OCI-LY1 (cell line): ENCODE measurements at regions not wholly inside any gene's neighbourhood (a gene's known extent, or its start where the extent isn't known, plus 50 kb on each side); places are given as distances from the start of the nearest gene placed in this dataset.

Experiments
- H2AFZ ChIP-seq: fragments of 200-600 bp; sonication (generic), shearing (Covaris generic); 2 replicates; pipeline ENCODE4 v1.6.0; 2014; ENCODE audit warnings: antibody characterized with exemption, mild to moderate bottlenecking, low read length
- H3F3A ChIP-seq: fragments of 200-600 bp; sonication (generic), shearing (Covaris generic); 2 replicates; pipeline ENCODE4 v1.6.0; 2014; ENCODE audit warnings: mild to moderate bottlenecking, antibody characterized with exemption, low read length, moderate library complexity; ENCODE audit not compliant: insufficient read depth
- H3K27ac ChIP-seq: fragments of 200-600 bp; sonication (generic); 2 replicates; pipeline ENCODE4 v1.5.1; 2014; ENCODE audit warnings: low read length, mixed run types, mild to moderate bottlenecking, low read depth; ENCODE audit not compliant: poor library complexity, severe bottlenecking
- H3K27me3 ChIP-seq: fragments of 200-600 bp; sonication (generic); 2 replicates; pipeline ENCODE4 v1.6.0; 2014; ENCODE audit warnings: antibody characterized with exemption, mild to moderate bottlenecking, low read length, moderate library complexity; ENCODE audit not compliant: insufficient read depth
- H3K36me3 ChIP-seq: fragments of 200-600 bp; sonication (generic); 2 replicates; pipeline ENCODE4 v1.6.1; 2014; ENCODE audit warnings: mild to moderate bottlenecking, antibody characterized with exemption, low read length, moderate library complexity, mixed read lengths; ENCODE audit not compliant: insufficient read depth
- H3K4me1 ChIP-seq: fragments of 200-600 bp; sonication (generic); 2 replicates; pipeline ENCODE4 v1.5.1; 2014; ENCODE audit warnings: mild to moderate bottlenecking, low read length, moderate library complexity; ENCODE audit not compliant: insufficient read depth, severe bottlenecking
- H3K4me2 ChIP-seq: fragments of 200-600 bp; sonication (generic), shearing (Covaris generic); 2 replicates; pipeline ENCODE4 v1.6.1; 2014; ENCODE audit warnings: low read length
- H3K4me3 ChIP-seq: fragments of 200-600 bp; sonication (generic); 2 replicates; pipeline ENCODE4 v1.5.1; 2014; ENCODE audit warnings: low read length, low read depth, mild to moderate bottlenecking, mixed read lengths; ENCODE audit not compliant: poor library complexity, severe bottlenecking
- H3K79me2 ChIP-seq: fragments of 200-600 bp; shearing (Covaris generic); 2 replicates; pipeline ENCODE4 v1.6.1; 2016; ENCODE audit warnings: mixed run types, low read length, mixed read lengths; ENCODE audit not compliant: insufficient read depth
- H3K9ac ChIP-seq: fragments of 200-600 bp; sonication (generic), shearing (Covaris generic); 2 replicates; pipeline ENCODE4 v1.6.1; 2014; ENCODE audit warnings: mild to moderate bottlenecking, low read length, mixed read lengths
- H3K9me2 ChIP-seq: fragments of 200-600 bp; sonication (generic), shearing (Covaris generic); 2 replicates; pipeline ENCODE4 v1.6.1; 2014; ENCODE audit warnings: low read depth, mild to moderate bottlenecking, low read length, mixed read lengths
- H3K9me3 ChIP-seq: fragments of 200-600 bp; shearing (Covaris generic); 2 replicates; pipeline ENCODE4 v1.6.1; 2014; ENCODE audit warnings: low read length, mixed read lengths
- H4K20me1 ChIP-seq: fragments of 200-600 bp; sonication (generic), shearing (Covaris generic); 2 replicates; pipeline ENCODE4 v1.6.0; 2016; ENCODE audit warnings: mild to moderate bottlenecking, low read length; ENCODE audit not compliant: insufficient read depth
- CTCF ChIP-seq: fragments of 200-600 bp; sonication (generic), shearing (Covaris generic); IDR thresholded peaks from 2 replicates; pipeline ENCODE4 v1.5.1; 2017; ENCODE audit warnings: mild to moderate bottlenecking, antibody characterized with exemption, low read length, moderate library complexity, mixed read lengths
- EZH2 ChIP-seq: fragments of 200-600 bp; sonication (generic), shearing (Covaris generic); IDR thresholded peaks from 2 replicates; pipeline ENCODE4 v1.8.0; 2017; ENCODE audit warnings: borderline replicate concordance, mixed run types, mild to moderate bottlenecking, antibody characterized with exemption, low read length, moderate library complexity, mixed read lengths

GRCh38 chr13:33366469-33367062, 81.0 kb upstream of the STARD13 start:
- H3K4me2 ChIP-seq: no peak overlapping the region
- TF ChIP-seq EZH2 (no peak), CTCF (no peak)
- no peaks in the 10 kb centered on the region for H3K79me2 ChIP-seq
- H3K9ac ChIP-seq: no peak overlapping the region
- H3K9me3 ChIP-seq: no peaks in the 10 kb centered on the region
- no peak overlapping the region for H3K4me3 ChIP-seq
- no peak overlapping the region for H2AFZ ChIP-seq
- no peak overlapping the region for H3K27ac ChIP-seq
- H3K9me2 ChIP-seq: no peaks in the 10 kb centered on the region
- peaks cover 4% of the 10 kb centered on the region for H3K4me1 ChIP-seq
- no peaks in the 10 kb centered on the region for H3K27me3 ChIP-seq
- no peaks in the 10 kb centered on the region for H4K20me1 ChIP-seq
- H3F3A ChIP-seq: no peaks in the 10 kb centered on the region
- no peaks in the 10 kb centered on the region for H3K36me3 ChIP-seq

- no peaks in the 10 kb centered on the region for H3F3A ChIP-seq
- H3K9me2 ChIP-seq: no peaks in the 10 kb centered on the region
- no peak overlapping the region for H3K4me2 ChIP-seq
- TF ChIP-seq CTCF (no peak), EZH2 (no peak)
- no peaks in the 10 kb centered on the region for H4K20me1 ChIP-seq
- no peak overlapping the region for H3K9ac ChIP-seq
- no peak overlapping the region for H2AFZ ChIP-seq
- no peaks in the 10 kb centered on the region for H3K27me3 ChIP-seq
- peaks cover 4% of the 10 kb centered on the region for H3K4me1 ChIP-seq
- H3K27ac ChIP-seq: no peak overlapping the region
- H3K4me3 ChIP-seq: no peak overlapping the region
- no peaks in the 10 kb centered on the region for H3K9me3 ChIP-seq
- no peaks in the 10 kb centered on the region for H3K36me3 ChIP-seq
- no peaks in the 10 kb centered on the region for H3K79me2 ChIP-seq
Measured at GRCh38 chr13:33367171-33367895, 81.8 kb upstream of the STARD13 start.

- Histone ChIP-seq H3K36me3 (no peaks in the 10 kb centered on the region), H3K9me2 (no peaks in the 10 kb centered on the region), H4K20me1 (no peaks in the 10 kb centered on the region), H3K4me1 (peaks cover 4% of the 10 kb centered on the region), H2AFZ (no peak overlapping the region), H3K79me2 (no peaks in the 10 kb centered on the region), H3K9ac (no peak overlapping the region), H3K4me2 (no peak overlapping the region), H3K27ac (no peak overlapping the region), H3K27me3 (no peaks in the 10 kb centered on the region), H3K9me3 (no peaks in the 10 kb centered on the region), H3F3A (no peaks in the 10 kb centered on the region), H3K4me3 (no peak overlapping the region)
- TF ChIP-seq CTCF (no peak), EZH2 (no peak)
Measured at GRCh38 chr13:33367926-33368325, 82.4 kb upstream of the STARD13 start.
